ENCODE measurements at regions not wholly inside any gene's neighbourhood (a gene's known extent, or its start where the extent isn't known, plus 50 kb on each side); places are given as distances from the start of the nearest gene placed in this dataset.

DNA sequence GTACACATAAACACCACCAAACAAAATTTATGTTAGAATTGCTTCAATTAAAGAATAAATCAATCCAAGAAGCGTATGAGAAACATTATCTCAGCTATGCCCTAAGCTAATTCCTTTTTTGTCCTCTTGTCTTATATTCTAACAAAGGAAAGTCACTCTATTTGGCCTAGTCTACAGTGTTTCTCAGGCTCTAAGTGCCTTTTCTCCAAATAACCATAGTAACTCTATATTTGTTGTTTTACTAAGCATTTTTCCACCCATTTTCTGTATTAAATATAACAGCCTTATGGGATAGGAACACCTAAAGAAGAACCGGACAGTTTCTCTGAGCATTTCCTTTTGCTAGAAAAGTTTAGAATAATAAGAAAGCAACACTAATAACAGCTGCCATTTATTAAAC, 120.1 kb upstream of the MTAP start:
- intact Hi-C loops (cut with micrococcal nuclease; ENCODE audit: unreplicated experiment) = no loop called here
- H3K4me1 ChIP-seq (ENCODE audit: insufficient read depth, low read length, poor library complexity, severe bottlenecking) = no peaks in the 10 kb centered on the region
- ChIA-PET POLR2A (interaction anchor here (1.4 kb wide), 1 partner anchor 10 kb away, joined by 5 read pairs; no protein-coding TSS in a partner anchor), CTCF (ENCODE audit: unreplicated experiment) (no interaction called here)
- no peak overlapping the region for H3K4me3 ChIP-seq (ENCODE audit: low read depth, low read length, poor library complexity, severe bottlenecking)
- no peaks in the 10 kb centered on the region for H4K20me1 ChIP-seq (ENCODE audit: insufficient read depth, low read length)
- DNase-seq (ENCODE audit: low spot score) = no peak
- BruUV-seq (replicated peaks) = no TSS peak
- TF ChIP-seq, protein P1, sequence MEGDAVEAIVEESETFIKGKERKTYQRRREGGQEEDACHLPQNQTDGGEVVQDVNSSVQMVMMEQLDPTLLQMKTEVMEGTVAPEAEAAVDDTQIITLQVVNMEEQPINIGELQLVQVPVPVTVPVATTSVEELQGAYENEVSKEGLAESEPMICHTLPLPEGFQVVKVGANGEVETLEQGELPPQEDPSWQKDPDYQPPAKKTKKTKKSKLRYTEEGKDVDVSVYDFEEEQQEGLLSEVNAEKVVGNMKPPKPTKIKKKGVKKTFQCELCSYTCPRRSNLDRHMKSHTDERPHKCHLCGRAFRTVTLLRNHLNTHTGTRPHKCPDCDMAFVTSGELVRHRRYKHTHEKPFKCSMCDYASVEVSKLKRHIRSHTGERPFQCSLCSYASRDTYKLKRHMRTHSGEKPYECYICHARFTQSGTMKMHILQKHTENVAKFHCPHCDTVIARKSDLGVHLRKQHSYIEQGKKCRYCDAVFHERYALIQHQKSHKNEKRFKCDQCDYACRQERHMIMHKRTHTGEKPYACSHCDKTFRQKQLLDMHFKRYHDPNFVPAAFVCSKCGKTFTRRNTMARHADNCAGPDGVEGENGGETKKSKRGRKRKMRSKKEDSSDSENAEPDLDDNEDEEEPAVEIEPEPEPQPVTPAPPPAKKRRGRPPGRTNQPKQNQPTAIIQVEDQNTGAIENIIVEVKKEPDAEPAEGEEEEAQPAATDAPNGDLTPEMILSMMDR (conservative IDR thresholded peaks at IDR 0.05; ENCODE audit: low read length) = no peak
- TF ChIP-seq EZH2phosphoT487 (IDR thresholded peaks at IDR 0.05; ENCODE audit: borderline replicate concordance, low read depth, low read length) = no peak
- H3K36me3 ChIP-seq (ENCODE audit: insufficient read depth, low read length) = no peaks in the 10 kb centered on the region
- no peaks in the 10 kb centered on the region for H3K9me3 ChIP-seq (ENCODE audit: low read length)
- H3K27ac ChIP-seq (ENCODE audit: low read depth, low read length, poor library complexity, severe bottlenecking) = no peak overlapping the region
- no peaks in the 10 kb centered on the region for H3K79me2 ChIP-seq (ENCODE audit: insufficient read depth, low read depth, low read length)
- no peak overlapping the region for H3K4me2 ChIP-seq (ENCODE audit: low read length)
- H2AFZ ChIP-seq (ENCODE audit: low read length) = no peak overlapping the region
- H3K9me2 ChIP-seq (ENCODE audit: insufficient read depth, low read length) = no peaks in the 10 kb centered on the region

DNA sequence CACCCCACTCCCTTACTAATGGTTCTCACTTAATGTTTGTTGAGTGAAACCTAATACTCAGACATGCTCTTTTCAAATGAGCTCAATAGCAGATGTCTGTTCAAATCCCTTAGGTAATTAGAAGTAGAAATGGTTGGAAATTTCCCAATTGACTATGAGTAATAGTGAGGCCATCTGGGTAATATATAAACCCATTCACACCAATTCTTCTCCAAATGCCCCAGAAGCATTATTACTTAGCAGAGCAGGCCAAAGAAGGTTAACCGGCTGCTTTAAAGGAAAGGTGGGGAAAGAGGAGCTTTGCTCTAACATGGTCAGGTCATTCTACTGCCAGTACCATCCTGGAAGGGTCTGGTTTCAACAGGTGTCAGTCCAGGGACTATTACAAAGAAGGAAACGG, 119.5 kb upstream of the MTAP start:
- Histone ChIP-seq H3K27ac (ENCODE audit: low read depth, low read length, poor library complexity, severe bottlenecking) (no peak overlapping the region), H3K9me3 (ENCODE audit: low read length) (no peaks in the 10 kb centered on the region), H2AFZ (ENCODE audit: low read length) (no peak overlapping the region), H3K79me2 (ENCODE audit: insufficient read depth, low read depth, low read length) (no peaks in the 10 kb centered on the region), H3K9me2 (ENCODE audit: insufficient read depth, low read length) (no peaks in the 10 kb centered on the region), H3K4me1 (ENCODE audit: insufficient read depth, low read length, poor library complexity, severe bottlenecking) (no peaks in the 10 kb centered on the region), H3K4me2 (ENCODE audit: low read length) (no peak overlapping the region), H4K20me1 (ENCODE audit: insufficient read depth, low read length) (no peaks in the 10 kb centered on the region), H3K36me3 (ENCODE audit: insufficient read depth, low read length) (no peaks in the 10 kb centered on the region), H3K4me3 (ENCODE audit: low read depth, low read length, poor library complexity, severe bottlenecking) (no peak overlapping the region)
- intact Hi-C loops (cut with micrococcal nuclease; ENCODE audit: unreplicated experiment) = no loop called here
- TF ChIP-seq EZH2phosphoT487 (IDR thresholded peaks at IDR 0.05; ENCODE audit: borderline replicate concordance, low read depth, low read length) = no peak
- TF ChIP-seq, protein P1 (conservative IDR thresholded peaks at IDR 0.05; ENCODE audit: low read length) = no peak
- no TSS peak for BruUV-seq (replicated peaks)
- ChIA-PET CTCF (ENCODE audit: unreplicated experiment) (no interaction called here), POLR2A (interaction anchor here (1.4 to 1.6 kb wide), 2 partner anchors 10 to 17 kb away, joined by 4 to 5 read pairs; no protein-coding TSS in a partner anchor)
- no peak for DNase-seq (ENCODE audit: low spot score)

DNA sequence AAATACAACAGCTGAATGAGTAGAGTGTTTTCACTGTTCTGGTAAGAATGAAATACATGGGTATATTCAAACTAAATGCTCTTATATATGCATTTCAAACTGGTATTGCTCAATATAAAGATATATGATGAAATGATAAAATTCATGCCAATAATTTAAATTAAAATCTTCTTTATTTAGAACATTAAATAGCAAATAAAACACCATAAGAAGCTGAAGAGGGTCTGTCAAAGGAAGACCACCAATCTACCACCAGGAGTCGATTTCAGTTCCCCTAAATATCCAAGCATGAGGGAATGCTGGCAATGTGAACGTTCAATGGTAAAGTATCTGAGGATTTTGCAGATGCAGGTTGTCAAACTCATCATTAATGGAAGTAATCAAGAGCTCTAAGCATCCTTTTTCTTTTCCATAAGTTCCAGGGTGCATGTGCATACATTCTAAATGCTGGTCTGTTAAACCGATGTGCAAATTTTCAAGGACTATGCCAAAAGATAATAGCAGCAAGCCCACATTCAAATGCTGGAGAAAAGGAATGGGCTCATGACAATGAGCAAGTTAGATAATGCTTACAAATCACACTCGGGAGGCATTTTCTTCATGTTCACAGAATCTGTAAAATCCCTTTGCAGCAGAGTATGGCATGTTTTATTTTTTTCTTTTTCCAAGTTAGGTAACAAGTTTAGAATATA, 118.8 kb upstream of the MTAP start:
- intact Hi-C loops (cut with micrococcal nuclease; ENCODE audit: unreplicated experiment) = no loop called here
- Histone ChIP-seq H3K36me3 (ENCODE audit: insufficient read depth, low read length) (no peaks in the 10 kb centered on the region), H3K4me2 (ENCODE audit: low read length) (no peak overlapping the region), H3K4me3 (ENCODE audit: low read depth, low read length, poor library complexity, severe bottlenecking) (no peak overlapping the region), H2AFZ (ENCODE audit: low read length) (no peak overlapping the region), H3K27ac (ENCODE audit: low read depth, low read length, poor library complexity, severe bottlenecking) (no peak overlapping the region), H3K79me2 (ENCODE audit: insufficient read depth, low read depth, low read length) (no peaks in the 10 kb centered on the region), H3K9me3 (ENCODE audit: low read length) (no peaks in the 10 kb centered on the region), H3K9me2 (ENCODE audit: insufficient read depth, low read length) (no peaks in the 10 kb centered on the region), H4K20me1 (ENCODE audit: insufficient read depth, low read length) (no peaks in the 10 kb centered on the region), H3K4me1 (ENCODE audit: insufficient read depth, low read length, poor library complexity, severe bottlenecking) (no peaks in the 10 kb centered on the region)
- TF ChIP-seq EZH2phosphoT487 (IDR thresholded peaks at IDR 0.05; ENCODE audit: borderline replicate concordance, low read depth, low read length) = no peak
- TF ChIP-seq, protein P1 (conservative IDR thresholded peaks at IDR 0.05; ENCODE audit: low read length) = no peak
- CTCF ChIA-PET (ENCODE audit: unreplicated experiment) = interaction anchor here (0.5 kb wide), 1 partner anchor 286 kb away, joined by 4 read pairs; no protein-coding TSS in a partner anchor
- DNase-seq (ENCODE audit: low spot score) = no peak
- no TSS peak for BruUV-seq (replicated peaks)
- POLR2A ChIA-PET = interaction anchor here (1.4 to 1.6 kb wide), 2 partner anchors 11 to 17 kb away, joined by 4 to 5 read pairs; no protein-coding TSS in a partner anchor
